ENCODE measurements at regions not wholly inside any gene's neighbourhood (a gene's known extent, or its start where the extent isn't known, plus 50 kb on each side); places are given as distances from the start of the nearest gene placed in this dataset.
"Not testable (repeated sequence)": the region's sequence is repeated elsewhere in the genome, so short reads cannot be mapped to it uniquely, and the experiment has no call there.

DNA sequence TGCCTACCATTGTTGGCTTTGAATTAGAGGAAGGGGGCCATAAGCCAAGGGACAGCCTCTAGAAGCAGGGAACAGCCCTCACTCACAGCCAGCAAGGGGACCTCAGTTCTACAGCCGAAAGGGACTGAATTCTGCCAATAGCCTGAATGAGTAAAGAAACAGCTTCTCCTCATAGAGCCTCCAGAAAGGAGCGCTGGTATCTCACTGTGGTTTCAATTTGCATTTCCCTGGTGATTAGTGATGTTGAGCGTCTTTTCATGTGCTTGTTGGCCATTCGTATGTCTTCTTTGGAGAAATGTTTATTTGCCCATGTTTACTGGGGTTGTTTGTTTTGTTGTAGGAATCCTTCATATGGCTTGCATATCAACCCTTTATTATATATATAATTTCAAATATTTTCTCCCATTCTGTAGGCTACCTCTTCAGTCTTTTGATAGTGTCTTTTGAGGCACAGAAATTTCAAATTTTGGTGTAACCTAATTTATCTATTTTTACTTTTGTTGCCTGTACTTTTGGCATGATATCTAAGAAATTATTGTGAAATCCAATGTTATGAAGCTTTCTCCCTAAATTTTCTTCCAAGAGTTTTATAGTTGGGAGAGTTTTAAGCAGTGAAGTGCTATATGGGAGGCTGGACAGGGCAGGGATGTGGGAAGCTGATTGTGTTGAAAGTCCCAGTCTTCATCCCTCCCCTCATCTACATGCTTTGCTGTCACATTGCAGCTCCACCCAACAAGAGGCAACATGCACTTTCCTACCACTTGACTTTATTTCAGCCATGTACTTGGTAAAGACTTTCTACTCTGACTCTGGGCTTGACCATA, 57.1 kb upstream of the GPCPD1 start:
- Histone ChIP-seq H3K36me3 (no peaks in the 10 kb centered on the region), H3K4me3 (no peak overlapping the region), H3K9me3 (no peaks in the 10 kb centered on the region), H3K27me3 (no peaks in the 10 kb centered on the region)
- DNase-seq, result no peak

DNA sequence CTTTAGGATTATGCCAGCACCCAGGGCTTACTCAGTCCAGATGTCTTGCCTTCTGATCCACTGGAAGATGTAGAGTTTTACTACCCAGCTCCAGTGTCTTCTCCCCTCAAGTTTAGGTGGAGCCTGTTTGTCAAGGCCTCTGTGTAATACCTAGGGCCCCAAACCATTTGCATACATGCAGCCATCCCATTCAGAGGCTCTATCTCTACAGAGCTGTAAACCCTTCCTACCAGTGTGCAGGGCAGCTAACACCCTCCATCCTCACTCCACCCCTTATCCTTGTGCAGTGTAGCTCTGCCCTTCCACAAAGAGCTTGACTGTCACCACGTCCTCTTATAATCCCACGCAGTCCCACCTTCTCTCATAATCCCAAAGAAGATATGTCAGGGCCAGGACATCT, 54.6 kb upstream of the GPCPD1 start:
- DNase-seq, result no peak
- Histone ChIP-seq H3K4me3 (no peak overlapping the region), H3K27me3 (no peaks in the 10 kb centered on the region), H3K9me3 (no peaks in the 10 kb centered on the region), H3K36me3 (no peaks in the 10 kb centered on the region)

DNA sequence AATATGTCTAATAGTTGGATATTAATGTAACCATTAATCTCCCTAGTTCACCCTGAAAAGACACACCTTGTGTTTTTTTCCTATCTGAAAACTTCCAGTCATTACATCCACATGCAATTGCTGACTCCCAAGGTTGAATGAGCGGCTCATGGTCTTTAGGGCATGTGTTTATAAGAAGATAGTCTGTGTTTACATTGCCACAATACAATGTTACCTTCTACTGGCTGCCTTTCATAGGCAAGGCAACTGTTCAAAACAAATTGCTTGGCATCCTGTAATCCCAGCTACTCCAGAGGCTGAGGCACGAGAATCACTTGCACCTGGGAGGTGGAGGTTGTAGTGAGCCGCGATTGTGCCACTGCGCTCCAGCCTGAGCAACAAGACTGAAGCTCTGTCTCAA, 52.6 kb upstream of the GPCPD1 start:
- DNase-seq, result no peak
- no peaks in the 10 kb centered on the region for H3K27me3 ChIP-seq
- H3K4me3 ChIP-seq, result no peak overlapping the region
- H3K36me3 ChIP-seq, result no peaks in the 10 kb centered on the region
- no peaks in the 10 kb centered on the region for H3K9me3 ChIP-seq

- Histone ChIP-seq H3K36me3 (no peaks in the 10 kb centered on the region), H3K9me3 (no peaks in the 10 kb centered on the region), H3K27me3 (no peaks in the 10 kb centered on the region), H3K4me3 (no peak overlapping the region)
- DNase-seq, result no peak
These were observed 52.0 kb upstream of the GPCPD1 start for GRCh38 chr20:5662769-5663168.

GRCh38 chr20:5660756-5661155, 50.0 kb upstream of the GPCPD1 start:
- H3K9me3 ChIP-seq, H3K36me3 ChIP-seq, H3K4me3 ChIP-seq, DNase-seq, H3K27me3 ChIP-seq: not testable (repeated sequence)

All from MG63 (cell line).